Smooth muscle cell of the brain vasculature (primary cell): ENCODE measurements at regions not wholly inside any gene's neighbourhood (a gene's known extent, or its start where the extent isn't known, plus 50 kb on each side); places are given as distances from the start of the nearest gene placed in this dataset.

Experiments used
- DNase-seq: peaks from one replicate; pipeline ENCODE4 v3.0.0-alpha.2; 2012; ENCODE audit warnings: low read depth, low spot score

- no peak for DNase-seq
Observed at GRCh38 chr16:85423631-85424030, 189.5 kb upstream of the GSE1 start.

- no peak for DNase-seq
Observed at GRCh38 chr16:85424260-85425073, 188.7 kb upstream of the GSE1 start.

- DNase-seq = no peak
Observed at GRCh38 chr16:85425074-85425662, 188.0 kb upstream of the GSE1 start.

GRCh38 chr16:85426806-85427205, 186.3 kb upstream of the GSE1 start:
- DNase-seq = no peak

GRCh38 chr16:85428168-85428898, 184.8 kb upstream of the GSE1 start:
- DNase-seq = no peak

- DNase-seq = no peak
Observed at GRCh38 chr16:85428899-85429775, 184.0 kb upstream of the GSE1 start.

GRCh38 chr16:85429776-85430522, 183.2 kb upstream of the GSE1 start:
- DNase-seq = no peak

- no peak for DNase-seq
Observed at GRCh38 chr16:85430523-85431421, 182.3 kb upstream of the GSE1 start.

- no peak for DNase-seq
Observed at GRCh38 chr16:85431431-85432124, 181.5 kb upstream of the GSE1 start.

GRCh38 chr16:85432606-85433005, 180.5 kb upstream of the GSE1 start:
- no peak for DNase-seq

GRCh38 chr16:85433477-85433876, 179.6 kb upstream of the GSE1 start:
- no peak for DNase-seq

- DNase-seq = no peak
Observed at GRCh38 chr16:85435286-85435685, 177.8 kb upstream of the GSE1 start.

GRCh38 chr16:85435700-85436099, 177.4 kb upstream of the GSE1 start:
- no peak for DNase-seq

GRCh38 chr16:85436207-85436606, 176.9 kb upstream of the GSE1 start:
- no peak for DNase-seq

GRCh38 chr16:85436636-85437165, 176.4 kb upstream of the GSE1 start:
- no peak for DNase-seq

- no peak for DNase-seq
Observed at GRCh38 chr16:85437166-85438052, 175.7 kb upstream of the GSE1 start.

GRCh38 chr16:85438981-85439685, 174.0 kb upstream of the GSE1 start:
- no peak for DNase-seq
